ENCODE measurements at regions not wholly inside any gene's neighbourhood (a gene's known extent, or its start where the extent isn't known, plus 50 kb on each side); places are given as distances from the start of the nearest gene placed in this dataset.

DNA sequence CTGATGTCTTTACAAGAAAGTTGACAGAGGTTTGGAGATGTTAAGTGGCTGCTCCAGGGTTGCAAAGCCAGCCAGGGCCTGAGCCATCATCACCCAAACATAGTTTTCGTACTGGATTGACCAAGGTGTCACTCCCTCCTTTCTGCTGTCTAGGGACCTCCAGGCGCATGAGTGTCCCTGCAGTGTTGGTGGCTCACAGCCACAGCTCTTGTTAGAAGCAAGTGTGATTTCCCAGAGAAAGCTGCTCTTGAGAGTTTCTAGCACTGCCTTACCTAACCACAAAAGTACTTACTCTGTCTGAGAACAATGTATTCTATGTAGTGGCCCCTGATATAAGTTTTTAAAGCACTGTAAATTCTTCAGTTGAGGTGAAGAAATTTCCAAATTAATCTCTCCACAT is 144.1 kb downstream of the SOX2 start:
- Histone ChIP-seq H3K9ac (no peak overlapping the region), H3K27ac (ENCODE audit: low read depth in 2 of 2, low read length in 1 of 2) (no peak overlapping the region)
- 43% methylated on average over 1 of the region's 2 CpGs for WGBS (ENCODE audit: low lambda C conversion rate)

DNA sequence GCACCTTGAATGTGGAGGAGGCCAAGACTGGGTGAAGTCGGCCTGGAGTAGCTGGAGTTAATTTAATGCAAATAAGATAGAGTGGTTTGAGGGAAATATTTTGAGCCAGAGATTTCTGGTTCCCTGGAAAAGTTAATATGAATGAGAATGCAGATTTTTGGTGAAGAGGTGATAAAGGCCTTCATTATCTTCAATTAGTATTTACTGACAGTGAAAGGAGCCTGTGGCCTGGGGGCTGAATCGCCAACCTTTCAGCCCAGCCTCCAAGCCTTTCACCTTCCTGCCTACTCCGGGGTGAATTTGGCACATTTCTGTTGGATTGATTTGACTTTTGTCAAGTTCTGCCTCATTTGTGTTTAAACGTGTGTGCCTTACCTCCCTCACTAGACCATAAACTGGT is 147.8 kb downstream of the SOX2 start:
- ChIA-PET CTCF (no interaction called here), POLR2A (no interaction called here)
- no peaks in the 10 kb centered on the region for H3K27me3 ChIP-seq (ENCODE audit: insufficient read depth)
- no peaks in the 10 kb centered on the region for H3K9me2 ChIP-seq
- no peaks in the 10 kb centered on the region for H3K79me2 ChIP-seq (ENCODE audit: insufficient read depth)
- H3K4me2 ChIP-seq, result no peak overlapping the region
- H2AFZ ChIP-seq (ENCODE audit: low read depth), result no peak overlapping the region
- H3K4me3 ChIP-seq (ENCODE audit: low read depth in 2 of 2, low read length in 1 of 2), result no peak overlapping the region
- H3K9ac ChIP-seq, result no peak overlapping the region
- no peak overlapping the region for H3K27ac ChIP-seq (ENCODE audit: low read depth in 2 of 2, low read length in 1 of 2)
- H3F3A ChIP-seq (replicated peaks; ENCODE audit: insufficient read depth), result no peaks in the 10 kb centered on the region
- no peaks in the 10 kb centered on the region for H3K9me3 ChIP-seq
- no peaks in the 10 kb centered on the region for H4K20me1 ChIP-seq (ENCODE audit: insufficient read depth)
- no peaks in the 10 kb centered on the region for H3K36me3 ChIP-seq (replicated peaks in 1 of 2; ENCODE audit: control insufficient read depth in 1 of 2, insufficient read depth in 2 of 2, low read length in 1 of 2)
- no peaks in the 10 kb centered on the region for H3K4me1 ChIP-seq (ENCODE audit: control insufficient read depth in 1 of 2, insufficient read depth in 2 of 2, low read depth in 1 of 2, low read length in 1 of 2)
- no peak for DNase-seq
- 77% methylated on average over 4 of the region's 4 CpGs for WGBS (ENCODE audit: low lambda C conversion rate)
- TF ChIP-seq SIN3A (IDR thresholded peaks at IDR 0.05; ENCODE audit: borderline replicate concordance, low read depth, low read length), result no peak
- no peak for TF ChIP-seq YY1 (IDR thresholded peaks at IDR 0.05; ENCODE audit: low read depth)
- no peak for TF ChIP-seq SMC3 (IDR thresholded peaks at IDR 0.05; ENCODE audit: low read depth, low read length)
- TF ChIP-seq, protein P1, sequence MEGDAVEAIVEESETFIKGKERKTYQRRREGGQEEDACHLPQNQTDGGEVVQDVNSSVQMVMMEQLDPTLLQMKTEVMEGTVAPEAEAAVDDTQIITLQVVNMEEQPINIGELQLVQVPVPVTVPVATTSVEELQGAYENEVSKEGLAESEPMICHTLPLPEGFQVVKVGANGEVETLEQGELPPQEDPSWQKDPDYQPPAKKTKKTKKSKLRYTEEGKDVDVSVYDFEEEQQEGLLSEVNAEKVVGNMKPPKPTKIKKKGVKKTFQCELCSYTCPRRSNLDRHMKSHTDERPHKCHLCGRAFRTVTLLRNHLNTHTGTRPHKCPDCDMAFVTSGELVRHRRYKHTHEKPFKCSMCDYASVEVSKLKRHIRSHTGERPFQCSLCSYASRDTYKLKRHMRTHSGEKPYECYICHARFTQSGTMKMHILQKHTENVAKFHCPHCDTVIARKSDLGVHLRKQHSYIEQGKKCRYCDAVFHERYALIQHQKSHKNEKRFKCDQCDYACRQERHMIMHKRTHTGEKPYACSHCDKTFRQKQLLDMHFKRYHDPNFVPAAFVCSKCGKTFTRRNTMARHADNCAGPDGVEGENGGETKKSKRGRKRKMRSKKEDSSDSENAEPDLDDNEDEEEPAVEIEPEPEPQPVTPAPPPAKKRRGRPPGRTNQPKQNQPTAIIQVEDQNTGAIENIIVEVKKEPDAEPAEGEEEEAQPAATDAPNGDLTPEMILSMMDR (IDR thresholded peaks at IDR 0.05), result no peak
- TF ChIP-seq CHD2 (IDR thresholded peaks at IDR 0.05; ENCODE audit: low read length, partially characterized antibody), result no peak
- TF ChIP-seq RAD21 (IDR thresholded peaks at IDR 0.05; ENCODE audit: low read length), result no peak
- TF ChIP-seq, protein P2, sequence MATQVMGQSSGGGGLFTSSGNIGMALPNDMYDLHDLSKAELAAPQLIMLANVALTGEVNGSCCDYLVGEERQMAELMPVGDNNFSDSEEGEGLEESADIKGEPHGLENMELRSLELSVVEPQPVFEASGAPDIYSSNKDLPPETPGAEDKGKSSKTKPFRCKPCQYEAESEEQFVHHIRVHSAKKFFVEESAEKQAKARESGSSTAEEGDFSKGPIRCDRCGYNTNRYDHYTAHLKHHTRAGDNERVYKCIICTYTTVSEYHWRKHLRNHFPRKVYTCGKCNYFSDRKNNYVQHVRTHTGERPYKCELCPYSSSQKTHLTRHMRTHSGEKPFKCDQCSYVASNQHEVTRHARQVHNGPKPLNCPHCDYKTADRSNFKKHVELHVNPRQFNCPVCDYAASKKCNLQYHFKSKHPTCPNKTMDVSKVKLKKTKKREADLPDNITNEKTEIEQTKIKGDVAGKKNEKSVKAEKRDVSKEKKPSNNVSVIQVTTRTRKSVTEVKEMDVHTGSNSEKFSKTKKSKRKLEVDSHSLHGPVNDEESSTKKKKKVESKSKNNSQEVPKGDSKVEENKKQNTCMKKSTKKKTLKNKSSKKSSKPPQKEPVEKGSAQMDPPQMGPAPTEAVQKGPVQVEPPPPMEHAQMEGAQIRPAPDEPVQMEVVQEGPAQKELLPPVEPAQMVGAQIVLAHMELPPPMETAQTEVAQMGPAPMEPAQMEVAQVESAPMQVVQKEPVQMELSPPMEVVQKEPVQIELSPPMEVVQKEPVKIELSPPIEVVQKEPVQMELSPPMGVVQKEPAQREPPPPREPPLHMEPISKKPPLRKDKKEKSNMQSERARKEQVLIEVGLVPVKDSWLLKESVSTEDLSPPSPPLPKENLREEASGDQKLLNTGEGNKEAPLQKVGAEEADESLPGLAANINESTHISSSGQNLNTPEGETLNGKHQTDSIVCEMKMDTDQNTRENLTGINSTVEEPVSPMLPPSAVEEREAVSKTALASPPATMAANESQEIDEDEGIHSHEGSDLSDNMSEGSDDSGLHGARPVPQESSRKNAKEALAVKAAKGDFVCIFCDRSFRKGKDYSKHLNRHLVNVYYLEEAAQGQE (IDR thresholded peaks at IDR 0.05; ENCODE audit: low read depth, low read length), result no peak
- no peak for TF ChIP-seq MAX (IDR thresholded peaks at IDR 0.05; ENCODE audit: low read depth)
- no peak for TF ChIP-seq NFIC (IDR thresholded peaks at IDR 0.05; ENCODE audit: borderline replicate concordance)
- no peak for TF ChIP-seq TAF1 (IDR thresholded peaks at IDR 0.05; ENCODE audit: borderline replicate concordance, low read depth, low read length)
- TF ChIP-seq RCOR1 (IDR thresholded peaks at IDR 0.05; ENCODE audit: low read length), result no peak
- TF ChIP-seq NRF1 (IDR thresholded peaks at IDR 0.05; ENCODE audit: low read depth, low read length), result no peak
- no peak for TF ChIP-seq MXI1 (IDR thresholded peaks at IDR 0.05; ENCODE audit: low read depth, low read length)

More for the DNA sequence above, 144.1 kb downstream of the SOX2 start:
- Histone ChIP-seq H4K20me1 (ENCODE audit: insufficient read depth) (no peaks in the 10 kb centered on the region), H3K79me2 (ENCODE audit: insufficient read depth) (no peaks in the 10 kb centered on the region), H3K9me3 (no peaks in the 10 kb centered on the region), H3K4me1 (ENCODE audit: control insufficient read depth in 1 of 2, insufficient read depth in 2 of 2, low read depth in 1 of 2, low read length in 1 of 2) (no peaks in the 10 kb centered on the region), H3K4me3 (ENCODE audit: low read depth in 2 of 2, low read length in 1 of 2) (no peak overlapping the region), H3K4me2 (no peak overlapping the region), H3K9me2 (no peaks in the 10 kb centered on the region), H3F3A (replicated peaks; ENCODE audit: insufficient read depth) (no peaks in the 10 kb centered on the region), H3K36me3 (replicated peaks in 1 of 2; ENCODE audit: control insufficient read depth in 1 of 2, insufficient read depth in 2 of 2, low read length in 1 of 2) (no peaks in the 10 kb centered on the region), H3K27me3 (ENCODE audit: insufficient read depth) (no peaks in the 10 kb centered on the region), H2AFZ (ENCODE audit: low read depth) (no peak overlapping the region)
- CTCF ChIA-PET, result interaction anchor here (0.8 kb wide), 1 partner anchor 156 kb away, joined by 3 read pairs; no protein-coding TSS in a partner anchor
- TF ChIP-seq GABPA (IDR thresholded peaks at IDR 0.05; ENCODE audit: low read depth), result no peak
- TF ChIP-seq FOSL2 (IDR thresholded peaks at IDR 0.05; ENCODE audit: borderline replicate concordance, low read depth), result no peak
- TF ChIP-seq GATA2 (CRISPR knock-in tag; IDR thresholded peaks at IDR 0.05), result no peak
- no peak for TF ChIP-seq TAF1 (IDR thresholded peaks at IDR 0.05; ENCODE audit: borderline replicate concordance, low read depth, low read length)
- TF ChIP-seq FOXM1 (IDR thresholded peaks at IDR 0.05; ENCODE audit: low read depth), result no peak
- TF ChIP-seq NRF1 (IDR thresholded peaks at IDR 0.05; ENCODE audit: low read depth, low read length), result no peak
- TF ChIP-seq ZBTB33 (IDR thresholded peaks at IDR 0.05; ENCODE audit: borderline replicate concordance, low read depth), result no peak
- TF ChIP-seq, protein P3, sequence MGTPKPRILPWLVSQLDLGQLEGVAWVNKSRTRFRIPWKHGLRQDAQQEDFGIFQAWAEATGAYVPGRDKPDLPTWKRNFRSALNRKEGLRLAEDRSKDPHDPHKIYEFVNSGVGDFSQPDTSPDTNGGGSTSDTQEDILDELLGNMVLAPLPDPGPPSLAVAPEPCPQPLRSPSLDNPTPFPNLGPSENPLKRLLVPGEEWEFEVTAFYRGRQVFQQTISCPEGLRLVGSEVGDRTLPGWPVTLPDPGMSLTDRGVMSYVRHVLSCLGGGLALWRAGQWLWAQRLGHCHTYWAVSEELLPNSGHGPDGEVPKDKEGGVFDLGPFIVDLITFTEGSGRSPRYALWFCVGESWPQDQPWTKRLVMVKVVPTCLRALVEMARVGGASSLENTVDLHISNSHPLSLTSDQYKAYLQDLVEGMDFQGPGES (IDR thresholded peaks at IDR 0.05; ENCODE audit: low read depth, low read length), result no peak
- POLR2A ChIA-PET, result no interaction called here
- no peak for DNase-seq

Measured in SK-N-SH (cell line).